Ishikawa (cell line): ENCODE measurements at regions not wholly inside any gene's neighbourhood (a gene's known extent, or its start where the extent isn't known, plus 50 kb on each side); places are given as distances from the start of the nearest gene placed in this dataset.

Experiments used
- CEBPB ChIP-seq: IDR thresholded peaks from 2 replicates; pipeline ENCODE4 v1.6.1; 2012
- CREB1 ChIP-seq: IDR thresholded peaks from 2 replicates; pipeline ENCODE4 v1.6.1; 2012; ENCODE audit warnings: low read depth
- EGR1 ChIP-seq: IDR thresholded peaks from 2 replicates; pipeline ENCODE4 v1.6.1; 2012
- EP300 ChIP-seq: IDR thresholded peaks from 2 replicates; pipeline ENCODE4 v1.6.1; 2012; ENCODE audit warnings: borderline replicate concordance
- FOXM1 ChIP-seq: IDR thresholded peaks from 2 replicates; pipeline ENCODE4 v1.6.1; 2012; ENCODE audit warnings: low read depth, borderline replicate concordance
- MAX ChIP-seq: IDR thresholded peaks from 2 replicates; pipeline ENCODE4 v1.6.1; 2012
- NFIC ChIP-seq: IDR thresholded peaks from 2 replicates; pipeline ENCODE4 v1.6.1; 2012
- RAD21 ChIP-seq: IDR thresholded peaks from 2 replicates; pipeline ENCODE4 v1.6.1; 2012; ENCODE audit warnings: low read depth
- REST ChIP-seq: IDR thresholded peaks from 2 replicates; pipeline ENCODE4 v1.6.1; 2012; ENCODE audit warnings: low read depth, mild to moderate bottlenecking
- TAF1 ChIP-seq: IDR thresholded peaks from 2 replicates; pipeline ENCODE4 v1.6.1; 2012; ENCODE audit warnings: low read depth, mild to moderate bottlenecking
- TCF12 ChIP-seq: IDR thresholded peaks from 2 replicates; pipeline ENCODE4 v1.6.1; 2012; ENCODE audit warnings: low read depth
- TEAD4 ChIP-seq: IDR thresholded peaks from 2 replicates; pipeline ENCODE4 v1.6.1; 2012
- USF1 ChIP-seq: IDR thresholded peaks from 2 replicates; pipeline ENCODE4 v1.6.1; 2012
- YY1 ChIP-seq: IDR thresholded peaks from 2 replicates; pipeline ENCODE4 v1.6.1; 2012; ENCODE audit warnings: low read depth
- ZBTB7A ChIP-seq: IDR thresholded peaks from 2 replicates; pipeline ENCODE4 v1.6.1; 2012; ENCODE audit warnings: low read depth

- no peak for TF ChIP-seq MAX
- TF ChIP-seq ZBTB7A = no peak
- TF ChIP-seq RAD21 = no peak
- no peak for TF ChIP-seq FOXM1
- no peak for TF ChIP-seq NFIC
- TF ChIP-seq EP300 = no peak
- TF ChIP-seq TAF1 = no peak
- no peak for TF ChIP-seq EGR1
- no peak for TF ChIP-seq USF1
- TF ChIP-seq TEAD4 = no peak
- TF ChIP-seq TCF12 = no peak
- no peak for TF ChIP-seq CREB1
- TF ChIP-seq YY1 = no peak
Measured at GRCh38 chr6:113104541-113104940, 752.6 kb upstream of the MARCKS start.

GRCh38 chr6:113104951-113105350 is 752.2 kb upstream of the MARCKS start:
- TF ChIP-seq TCF12 = no peak
- no peak for TF ChIP-seq CREB1
- TF ChIP-seq EP300 = no peak
- no peak for TF ChIP-seq NFIC
- no peak for TF ChIP-seq ZBTB7A
- no peak for TF ChIP-seq REST
- TF ChIP-seq RAD21 = no peak
- TF ChIP-seq EGR1 = no peak
- TF ChIP-seq YY1 = no peak
- no peak for TF ChIP-seq CEBPB
- TF ChIP-seq FOXM1 = no peak
- no peak for TF ChIP-seq TAF1
- TF ChIP-seq USF1 = no peak
- TF ChIP-seq TEAD4 = no peak
- TF ChIP-seq MAX = no peak

GRCh38 chr6:113110211-113110610 is 746.9 kb upstream of the MARCKS start:
- TF ChIP-seq YY1 (no peak), MAX (no peak), TCF12 (no peak), USF1 (no peak), TAF1 (no peak), NFIC (no peak), EGR1 (no peak), EP300 (no peak), FOXM1 (no peak), TEAD4 (no peak), CREB1 (no peak), CEBPB (no peak), REST (no peak), RAD21 (no peak), ZBTB7A (no peak)

GRCh38 chr6:113111550-113111949 is 745.6 kb upstream of the MARCKS start:
- TF ChIP-seq YY1 (no peak), EP300 (no peak), ZBTB7A (no peak), NFIC (no peak), RAD21 (no peak), EGR1 (no peak), USF1 (no peak)

GRCh38 chr6:113112086-113112485 is 745.1 kb upstream of the MARCKS start:
- TF ChIP-seq REST = no peak
